HG03060 (cell line): ENCODE measurements at regions not wholly inside any gene's neighbourhood (a gene's known extent, or its start where the extent isn't known, plus 50 kb on each side); places are given as distances from the start of the nearest gene placed in this dataset.

ENCODE experiments used
- ATAC-seq: cut with Tn5 transposase; IDR thresholded peaks from one replicate; pipeline ENCODE4 v1.9.1; 2021; ENCODE audit warnings: low read depth, moderate number of reproducible peaks; ENCODE audit not compliant: unreplicated experiment

DNA sequence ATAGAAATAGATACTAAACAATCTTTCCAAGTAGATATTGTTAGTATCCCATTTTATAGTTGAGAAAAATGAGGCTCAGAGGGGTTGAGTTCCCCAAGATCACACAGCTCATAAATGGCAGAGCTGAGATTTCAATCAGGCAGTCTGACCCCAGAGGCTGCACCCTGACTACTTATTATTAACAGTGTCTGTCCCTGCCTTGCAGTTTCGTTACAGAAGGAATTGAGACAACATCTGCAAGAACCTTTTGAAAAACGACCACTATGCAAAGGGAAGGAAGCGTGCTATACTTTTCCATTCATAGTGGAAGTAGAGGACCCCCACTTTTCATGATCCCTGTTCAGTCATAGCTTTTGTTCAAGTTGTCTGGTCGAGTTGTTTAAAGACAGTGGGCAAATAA is 53.2 kb upstream of the SEC11C start:
- ATAC-seq, result no peak

DNA sequence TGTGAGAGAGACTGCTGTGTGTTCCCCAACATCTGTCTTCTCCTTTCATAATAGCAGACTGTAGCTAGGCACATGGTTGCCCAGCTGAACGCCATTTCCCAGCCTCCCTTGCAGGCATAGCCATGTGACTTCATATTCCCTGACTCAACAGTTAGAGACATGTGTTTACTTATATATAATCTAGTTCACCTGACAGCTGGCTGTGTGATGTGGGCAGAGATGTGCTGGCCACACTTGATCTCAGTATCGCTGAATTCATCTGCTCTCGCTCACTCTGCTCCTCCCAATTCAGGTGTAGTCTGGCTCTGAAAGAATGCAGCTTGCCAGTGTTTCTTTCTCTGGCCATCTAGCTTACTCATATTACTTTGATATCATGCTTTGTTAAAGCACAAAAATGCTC is 52.3 kb upstream of the SEC11C start:
- ATAC-seq, result no peak
